Subcutaneous abdominal adipose tissue (tissue), 5 donors: ENCODE measurements at regions not wholly inside any gene's neighbourhood (a gene's known extent, or its start where the extent isn't known, plus 50 kb on each side); places are given as distances from the start of the nearest gene placed in this dataset.

Experiments used
- H3K27ac ChIP-seq: one replicate; pipeline ENCODE4 v1.7.0; 2013; ENCODE audit warnings: low read depth, mild to moderate bottlenecking, inconsistent platforms, low read length, moderate library complexity
- H3K27me3 ChIP-seq, 5 donors: one replicate each; pipeline ENCODE4 v1.7.0; 2013; ENCODE audit warnings: low read length in 5 of 5, inconsistent platforms in 1 of 5; ENCODE audit not compliant: control insufficient read depth in 5 of 5, insufficient read depth in 4 of 5
- H3K36me3 ChIP-seq, 5 donors: one replicate each; pipeline ENCODE4 v1.7.0; 2013; ENCODE audit warnings: low read length in 5 of 5; ENCODE audit not compliant: control insufficient read depth in 5 of 5, insufficient read depth in 5 of 5
- H3K4me1 ChIP-seq, 5 donors: one replicate each; pipeline ENCODE4 v1.7.0; 2013; ENCODE audit warnings: low read length in 5 of 5, mild to moderate bottlenecking in 3 of 5, moderate library complexity in 1 of 5; ENCODE audit not compliant: control insufficient read depth in 5 of 5, insufficient read depth in 5 of 5
- H3K4me3 ChIP-seq, 5 donors: one replicate each; pipeline ENCODE4 v1.7.0; 2013; ENCODE audit warnings: low read length in 5 of 5, low read depth in 1 of 5
- H3K9ac ChIP-seq, 5 donors: one replicate each; pipeline ENCODE4 v1.7.0; 2013; ENCODE audit warnings: low read length in 5 of 5, mild to moderate bottlenecking in 4 of 5, moderate library complexity in 3 of 5
- H3K9me3 ChIP-seq, 5 donors: one replicate each; pipeline ENCODE4 v1.7.0; 2013; ENCODE audit warnings: low read length in 5 of 5; ENCODE audit not compliant: control insufficient read depth in 5 of 5
- donor health status: healthy.
- donor health status: healthy.
- donor health status: healthy.
- donor health status: healthy.
- donor health status: healthy.

- Histone ChIP-seq H3K27ac (no peak overlapping the region), H3K36me3 (no peaks in the 10 kb centered on the region), H3K9ac (no peak overlapping the region), H3K4me3 (no peak overlapping the region), H3K27me3 (no peaks in the 10 kb centered on the region), H3K9me3 (no peaks in the 10 kb centered on the region), H3K4me1 (peaks cover 0 to 13% (median 0%) of the 10 kb centered on the region in 5 donors)
These were observed 329.0 kb upstream of the TMTC4 start for GRCh38 chr13:101003566-101003965.

- Histone ChIP-seq H3K27ac (no peak overlapping the region), H3K9ac (no peak overlapping the region)
These were observed 314.8 kb upstream of the TMTC4 start for GRCh38 chr13:100989392-100989791.

GRCh38 chr13:100988921-100989320 is 314.3 kb upstream of the TMTC4 start:
- Histone ChIP-seq H3K9ac (no peak overlapping the region), H3K4me3 (no peak overlapping the region), H3K36me3 (no peaks in the 10 kb centered on the region), H3K4me1 (no peaks in the 10 kb centered on the region), H3K27ac (no peak overlapping the region), H3K27me3 (no peaks in the 10 kb centered on the region), H3K9me3 (peaks cover 0 to 3% (median 0%) of the 10 kb centered on the region in 5 donors)

More at GRCh38 chr13:100989392-100989791, 314.8 kb upstream of the TMTC4 start:
- no peaks in the 10 kb centered on the region for H3K36me3 ChIP-seq
- no peak overlapping the region for H3K4me3 ChIP-seq
- no peaks in the 10 kb centered on the region for H3K4me1 ChIP-seq
- H3K27me3 ChIP-seq, result no peaks in the 10 kb centered on the region
- H3K9me3 ChIP-seq, result peaks cover 0 to 3% (median 0%) of the 10 kb centered on the region in 5 donors

GRCh38 chr13:100987948-100988347 is 313.4 kb upstream of the TMTC4 start:
- no peaks in the 10 kb centered on the region for H3K4me1 ChIP-seq
- no peak overlapping the region for H3K9ac ChIP-seq
- H3K27ac ChIP-seq, result no peak overlapping the region
- H3K9me3 ChIP-seq, result peaks cover 0 to 3% (median 0%) of the 10 kb centered on the region in 5 donors
- H3K4me3 ChIP-seq, result no peak overlapping the region
- H3K36me3 ChIP-seq, result no peaks in the 10 kb centered on the region
- H3K27me3 ChIP-seq, result no peaks in the 10 kb centered on the region

GRCh38 chr13:100986571-100986970 is 312.0 kb upstream of the TMTC4 start:
- Histone ChIP-seq H3K27me3 (no peaks in the 10 kb centered on the region), H3K27ac (no peak overlapping the region), H3K4me3 (no peak overlapping the region), H3K9me3 (peaks cover 0 to 3% (median 0%) of the 10 kb centered on the region in 5 donors), H3K36me3 (no peaks in the 10 kb centered on the region), H3K4me1 (no peaks in the 10 kb centered on the region), H3K9ac (no peak overlapping the region)

- H3K27me3 ChIP-seq, result no peaks in the 10 kb centered on the region
- H3K4me1 ChIP-seq, result no peaks in the 10 kb centered on the region
- H3K36me3 ChIP-seq, result no peaks in the 10 kb centered on the region
- no peak overlapping the region for H3K9ac ChIP-seq
- peaks cover 0 to 3% (median 0%) of the 10 kb centered on the region in 5 donors for H3K9me3 ChIP-seq
- H3K27ac ChIP-seq, result no peak overlapping the region
- no peak overlapping the region for H3K4me3 ChIP-seq
These were observed 309.6 kb upstream of the TMTC4 start for GRCh38 chr13:100984085-100984705.

- Histone ChIP-seq H3K4me1 (no peaks in the 10 kb centered on the region), H3K9ac (no peak overlapping the region), H3K27ac (no peak overlapping the region), H3K27me3 (no peaks in the 10 kb centered on the region), H3K4me3 (no peak overlapping the region), H3K9me3 (peaks cover 0 to 3% (median 0%) of the 10 kb centered on the region in 5 donors), H3K36me3 (no peaks in the 10 kb centered on the region)
These were observed 308.5 kb upstream of the TMTC4 start for GRCh38 chr13:100983111-100983510.

GRCh38 chr13:100980171-100980570 is 305.6 kb upstream of the TMTC4 start:
- Histone ChIP-seq H3K36me3 (no peaks in the 10 kb centered on the region), H3K9ac (no peak overlapping the region), H3K9me3 (no peaks in the 10 kb centered on the region), H3K4me3 (no peak overlapping the region), H3K27me3 (peaks cover 0 to 4% (median 0%) of the 10 kb centered on the region in 5 donors), H3K4me1 (no peaks in the 10 kb centered on the region), H3K27ac (no peak overlapping the region)

GRCh38 chr13:100977841-100978240 is 303.2 kb upstream of the TMTC4 start:
- H3K4me3 ChIP-seq, result no peak overlapping the region
- peaks cover 0 to 4% (median 0%) of the 10 kb centered on the region in 5 donors for H3K27me3 ChIP-seq
- no peak overlapping the region for H3K9ac ChIP-seq
- H3K36me3 ChIP-seq, result no peaks in the 10 kb centered on the region
- no peaks in the 10 kb centered on the region for H3K9me3 ChIP-seq
- no peaks in the 10 kb centered on the region for H3K4me1 ChIP-seq
- no peak overlapping the region for H3K27ac ChIP-seq

- Histone ChIP-seq H3K9me3 (no peaks in the 10 kb centered on the region), H3K9ac (no peak overlapping the region), H3K27ac (no peak overlapping the region)
These were observed 302.4 kb upstream of the TMTC4 start for GRCh38 chr13:100976993-100977392.

More at GRCh38 chr13:100976993-100977392, 302.4 kb upstream of the TMTC4 start:
- peaks cover 0 to 4% (median 0%) of the 10 kb centered on the region in 5 donors for H3K27me3 ChIP-seq
- no peaks in the 10 kb centered on the region for H3K36me3 ChIP-seq
- no peaks in the 10 kb centered on the region for H3K4me1 ChIP-seq
- H3K4me3 ChIP-seq, result no peak overlapping the region
